ENCODE measurements at regions not wholly inside any gene's neighbourhood (a gene's known extent, or its start where the extent isn't known, plus 50 kb on each side); places are given as distances from the start of the nearest gene placed in this dataset.

GRCh38 chr11:112318661-112319060 is 58.0 kb upstream of the PLET1 start:
- Mint-ChIP-seq H3K4me3 (ENCODE audit: unreplicated experiment) (no peak overlapping the region), H3K27me3 (ENCODE audit: low read depth) (no peaks in the 10 kb centered on the region), H3K36me3 (ENCODE audit: low read depth) (no peaks in the 10 kb centered on the region), H3K9me3 (ENCODE audit: low read depth) (peaks cover under 1% of the 10 kb centered on the region), H3K4me1 (ENCODE audit: low read depth) (peaks cover 67% of the 10 kb centered on the region), H3K27ac (ENCODE audit: unreplicated experiment) (peak overlapping the region; percentile 94)
- no peak for DNase-seq (ENCODE audit: low spot score)
- TF ChIP-seq CTCF (IDR thresholded peaks at IDR 0.05) = no peak

GRCh38 chr11:112320668-112321067 is 60.0 kb upstream of the PLET1 start:
- DNase-seq (ENCODE audit: low spot score) = no peak
- Mint-ChIP-seq H3K27ac (ENCODE audit: unreplicated experiment) (peak overlapping the region; percentile 88), H3K4me3 (ENCODE audit: unreplicated experiment) (no peak overlapping the region), H3K4me1 (ENCODE audit: low read depth) (peaks cover 63% of the 10 kb centered on the region), H3K27me3 (ENCODE audit: low read depth) (no peaks in the 10 kb centered on the region), H3K36me3 (ENCODE audit: low read depth) (no peaks in the 10 kb centered on the region), H3K9me3 (ENCODE audit: low read depth) (peaks cover 3% of the 10 kb centered on the region)
- TF ChIP-seq CTCF (IDR thresholded peaks at IDR 0.05) = no peak

GRCh38 chr11:112321501-112322172 is 61.0 kb upstream of the PLET1 start:
- TF ChIP-seq CTCF (IDR thresholded peaks at IDR 0.05) = no peak
- Mint-ChIP-seq H3K36me3 (ENCODE audit: low read depth) (no peaks in the 10 kb centered on the region), H3K9me3 (ENCODE audit: low read depth) (peaks cover 3% of the 10 kb centered on the region), H3K4me1 (ENCODE audit: low read depth) (peaks cover 53% of the 10 kb centered on the region), H3K27ac (ENCODE audit: unreplicated experiment) (peak overlapping the region; percentile 8), H3K27me3 (ENCODE audit: low read depth) (no peaks in the 10 kb centered on the region), H3K4me3 (ENCODE audit: unreplicated experiment) (no peak overlapping the region)
- no peak for DNase-seq (ENCODE audit: low spot score)

GRCh38 chr11:112322173-112322790 is 61.6 kb upstream of the PLET1 start:
- no peaks in the 10 kb centered on the region for H3K27me3 Mint-ChIP-seq (ENCODE audit: low read depth)
- H3K9me3 Mint-ChIP-seq (ENCODE audit: low read depth) = peaks cover 8% of the 10 kb centered on the region
- no peak overlapping the region for H3K4me3 Mint-ChIP-seq (ENCODE audit: unreplicated experiment)
- no peaks in the 10 kb centered on the region for H3K36me3 Mint-ChIP-seq (ENCODE audit: low read depth)
- peaks cover 47% of the 10 kb centered on the region for H3K4me1 Mint-ChIP-seq (ENCODE audit: low read depth)
- no peak for TF ChIP-seq CTCF (IDR thresholded peaks at IDR 0.05)
- no peak for DNase-seq (ENCODE audit: low spot score)
- no peak overlapping the region for H3K27ac Mint-ChIP-seq (ENCODE audit: unreplicated experiment)

GRCh38 chr11:112334381-112334780 is 73.7 kb upstream of the PLET1 start:
- H3K27ac Mint-ChIP-seq (ENCODE audit: unreplicated experiment) = no peak overlapping the region
- H3K36me3 Mint-ChIP-seq (ENCODE audit: low read depth) = peaks cover 21% of the 10 kb centered on the region
- no peak for DNase-seq (ENCODE audit: low spot score)
- peaks cover 4% of the 10 kb centered on the region for H3K4me1 Mint-ChIP-seq (ENCODE audit: low read depth)
- no peaks in the 10 kb centered on the region for H3K27me3 Mint-ChIP-seq (ENCODE audit: low read depth)
- TF ChIP-seq CTCF (IDR thresholded peaks at IDR 0.05) = no peak
- H3K9me3 Mint-ChIP-seq (ENCODE audit: low read depth) = peaks cover 15% of the 10 kb centered on the region
- H3K4me3 Mint-ChIP-seq (ENCODE audit: unreplicated experiment) = no peak overlapping the region

Data from chondrocyte (in vitro differentiated cells).